ENCODE measurements at regions not wholly inside any gene's neighbourhood (a gene's known extent, or its start where the extent isn't known, plus 50 kb on each side); places are given as distances from the start of the nearest gene placed in this dataset.

DNA sequence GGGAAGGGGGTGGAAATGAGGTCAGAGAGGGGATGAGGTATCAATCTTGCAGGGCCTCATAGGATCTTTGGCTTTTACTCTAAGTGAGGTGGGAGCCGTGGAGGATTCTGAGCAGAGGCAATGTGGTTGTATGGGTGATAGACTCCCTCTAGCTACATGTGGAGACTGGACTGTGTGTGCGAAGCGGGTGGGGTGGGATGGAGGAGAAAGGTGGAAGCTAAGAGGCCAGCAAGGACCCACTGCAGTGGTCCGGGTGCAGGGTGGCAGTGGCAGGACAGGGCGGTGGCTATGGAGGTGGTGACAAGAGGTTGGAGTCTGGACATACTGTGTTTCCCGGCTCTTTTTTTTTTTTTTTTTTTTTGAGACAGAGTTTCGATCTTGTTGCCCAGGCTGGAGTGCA lies 62.4 kb upstream of the PTPN1 start:
- TF ChIP-seq YY1 (IDR thresholded peaks at IDR 0.05; ENCODE audit: insufficient read depth, insufficient read length): no peak
- TF ChIP-seq ZNF274 (IDR thresholded peaks at IDR 0.05; ENCODE audit: low read depth, low read length): no peak

All from NT2/D1 (cell line).